Fibroblast of skin of abdomen (primary cell): ENCODE measurements at regions not wholly inside any gene's neighbourhood (a gene's known extent, or its start where the extent isn't known, plus 50 kb on each side); places are given as distances from the start of the nearest gene placed in this dataset.
"Not testable (repeated sequence)": the region's sequence is repeated elsewhere in the genome, so short reads cannot be mapped to it uniquely, and the experiment has no call there.

Source experiments
- DNase-seq: peaks from one replicate; pipeline ENCODE4 v3.0.0-alpha.2; 2013

DNA sequence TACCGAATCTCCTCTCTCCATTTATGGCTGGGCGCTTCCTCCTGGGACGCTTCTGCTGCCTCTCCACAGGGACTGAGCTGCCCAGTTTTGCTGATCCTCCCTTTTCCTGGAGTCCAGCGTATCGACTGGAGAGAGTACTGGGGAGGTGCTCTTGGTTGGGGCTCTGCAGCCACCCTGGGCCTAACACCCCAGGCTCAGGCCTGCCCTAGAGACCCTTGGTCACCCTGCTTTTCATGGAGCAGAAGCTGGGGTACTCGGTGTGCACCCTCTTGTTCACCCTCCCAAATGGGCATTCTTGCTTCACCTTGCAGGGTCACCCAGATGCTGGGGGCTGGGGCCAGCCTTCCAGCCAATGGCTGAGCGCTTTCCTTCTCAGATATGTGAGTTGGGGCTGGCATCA, 88.8 kb upstream of the RET start:
- DNase-seq = no peak

GRCh38 chr10:42988517-42989395, 88.1 kb upstream of the RET start:
- no peak for DNase-seq

DNA sequence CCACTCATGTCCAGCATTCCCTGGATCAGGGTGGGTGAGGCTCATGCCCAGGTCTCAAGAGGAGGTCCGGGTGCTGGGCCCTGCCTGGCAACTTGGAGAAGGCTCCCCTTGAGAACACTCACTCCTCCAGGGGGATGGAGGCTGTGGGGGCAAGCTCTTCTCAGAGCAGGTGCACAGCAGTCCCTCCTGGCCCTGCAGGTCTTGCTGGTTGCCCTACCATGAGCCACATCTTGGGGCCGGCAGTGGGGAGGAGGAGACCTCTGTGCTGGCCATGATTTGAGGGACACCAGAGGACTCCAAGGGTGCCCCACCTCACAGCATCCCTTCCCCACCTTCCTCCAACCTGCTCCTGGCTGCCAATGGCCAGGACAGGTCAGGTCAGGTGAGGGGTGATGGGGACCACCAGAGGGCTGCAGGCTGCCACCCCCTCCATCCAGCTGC, 87.4 kb upstream of the RET start:
- no peak for DNase-seq

- DNase-seq = no peak
Measured at GRCh38 chr10:42990016-42990720, 86.7 kb upstream of the RET start.

- DNase-seq = no peak
Measured at GRCh38 chr10:42990721-42991441, 86.0 kb upstream of the RET start.

DNA sequence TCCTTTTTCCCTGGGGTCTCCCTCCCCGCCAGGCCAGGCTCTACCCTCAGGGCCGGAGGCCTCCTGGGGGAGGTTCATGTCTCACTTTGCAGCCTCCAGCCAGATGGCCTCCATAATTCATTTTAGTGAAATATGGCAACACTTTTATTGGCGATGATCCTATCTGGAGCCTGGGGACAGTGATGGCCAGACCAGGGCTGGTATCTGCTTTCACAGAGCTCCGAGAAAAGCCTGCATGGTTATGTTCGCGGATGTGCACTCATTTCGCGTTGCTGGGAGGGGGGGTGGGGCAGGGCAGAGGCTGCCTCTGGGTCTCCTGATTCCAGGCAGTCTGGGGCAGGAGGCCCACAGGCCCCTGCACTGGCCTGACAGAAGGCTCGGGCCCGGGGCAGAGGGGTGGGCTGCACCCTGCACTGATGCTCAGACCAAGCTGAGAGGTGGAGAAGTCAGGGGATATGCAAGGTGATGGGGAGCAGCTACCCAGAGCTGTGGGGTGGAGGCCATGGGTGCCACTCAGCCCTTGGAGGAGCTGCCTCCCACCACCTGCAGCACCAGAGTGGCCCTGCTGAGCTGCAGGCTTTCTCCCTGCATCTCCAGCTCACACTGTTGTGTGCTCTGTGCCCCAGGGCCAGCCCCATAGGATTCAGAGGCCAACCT, 85.3 kb upstream of the RET start:
- no peak for DNase-seq

DNA sequence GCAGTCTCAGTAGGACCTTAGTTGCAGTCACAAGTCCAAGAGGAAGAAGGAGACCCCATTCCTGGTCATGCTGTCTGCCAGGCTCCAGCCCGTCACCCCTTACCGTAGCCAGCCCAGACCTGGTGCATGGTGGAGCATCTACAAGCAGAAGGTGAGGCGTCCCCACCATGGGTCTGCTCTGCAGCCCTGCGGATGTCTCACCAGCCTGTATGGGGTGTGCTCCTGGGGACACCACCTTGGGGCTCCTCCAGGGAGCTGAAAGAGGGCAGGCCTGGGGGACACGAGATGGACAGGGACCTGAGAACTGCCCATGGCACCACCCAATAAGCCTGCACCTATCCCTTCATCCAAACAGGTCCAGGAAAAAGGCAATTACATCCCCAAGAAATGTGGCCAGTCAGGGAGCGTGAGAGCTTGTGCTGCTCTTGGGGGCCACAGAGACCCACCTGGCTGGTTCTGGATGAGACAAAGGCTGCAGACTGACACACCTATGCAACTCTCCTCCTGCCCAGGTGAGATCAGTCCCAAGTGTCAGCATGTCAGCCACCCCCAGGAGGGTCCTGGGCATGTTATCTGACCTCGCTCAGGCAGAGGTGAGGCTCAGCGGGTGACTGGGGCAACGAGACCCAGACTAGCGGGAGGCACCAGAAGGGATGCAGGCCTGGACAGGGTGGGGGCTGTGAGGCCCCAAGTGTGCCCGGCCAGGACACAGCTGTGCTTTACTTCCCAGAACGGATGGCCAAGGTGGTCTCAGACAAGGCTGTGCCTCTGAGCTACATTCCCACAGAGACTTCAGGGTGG, 84.5 kb upstream of the RET start:
- DNase-seq = no peak

GRCh38 chr10:42992957-42993390, 83.9 kb upstream of the RET start:
- no peak for DNase-seq

DNA sequence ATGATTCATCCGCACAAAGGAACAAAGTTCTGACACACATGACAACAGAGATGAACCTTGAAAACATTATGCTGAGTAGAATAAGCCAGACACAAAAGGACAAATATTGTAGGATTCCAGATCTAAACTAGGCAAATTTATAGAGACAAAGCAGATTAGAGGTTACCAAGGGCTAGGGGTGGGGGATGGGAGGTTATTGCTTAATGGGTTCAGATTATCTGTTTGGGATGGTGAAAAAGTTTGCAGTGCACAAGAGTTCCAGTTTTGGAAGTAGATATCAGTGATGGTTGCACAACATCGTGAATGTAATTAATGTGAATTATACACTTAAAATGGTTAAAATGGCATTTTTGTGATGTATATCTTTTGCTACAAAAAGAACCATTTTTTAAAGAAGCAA, 82.0 kb upstream of the RET start:
- not testable (repeated sequence) for DNase-seq

DNA sequence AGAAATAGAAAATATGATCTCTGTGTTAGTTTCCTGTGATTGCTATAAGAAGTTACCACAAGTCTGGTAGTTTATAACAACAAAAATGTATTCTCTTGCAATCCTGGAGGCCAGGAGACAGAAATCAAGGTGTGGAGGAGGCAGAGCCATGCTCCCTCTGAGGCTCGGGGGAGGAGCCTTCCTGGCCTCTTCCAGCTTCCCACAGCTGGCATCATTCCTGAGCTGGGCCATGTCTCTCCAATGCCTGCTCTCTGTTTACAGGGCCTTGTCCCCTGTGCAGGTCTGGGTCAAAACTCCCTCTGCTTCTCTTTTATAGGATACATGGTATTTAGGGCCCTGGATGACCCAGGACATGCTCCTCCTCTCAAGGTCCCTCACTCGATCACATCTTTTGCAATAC, 81.3 kb upstream of the RET start:
- DNase-seq = no peak

DNA sequence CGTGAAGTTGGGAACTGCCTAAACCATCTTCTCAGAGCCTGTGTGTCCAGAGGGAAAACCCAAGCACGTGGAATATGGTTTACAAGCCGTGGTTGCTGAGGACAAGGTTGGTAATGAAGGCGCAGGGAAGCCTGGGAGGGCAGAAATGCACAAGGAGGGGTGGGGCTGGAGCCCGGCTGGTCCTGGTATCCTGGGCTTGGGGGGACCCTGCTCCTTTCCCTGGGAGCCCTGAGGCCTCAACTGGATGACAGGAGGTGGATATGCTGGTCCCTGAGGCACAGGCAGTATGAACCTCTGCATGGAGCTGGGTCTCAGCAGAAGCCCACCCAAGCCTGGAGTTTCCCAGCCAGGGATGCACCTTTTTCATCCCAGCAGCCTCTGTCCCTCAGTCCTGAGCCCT, 80.3 kb upstream of the RET start:
- no peak for DNase-seq

DNA sequence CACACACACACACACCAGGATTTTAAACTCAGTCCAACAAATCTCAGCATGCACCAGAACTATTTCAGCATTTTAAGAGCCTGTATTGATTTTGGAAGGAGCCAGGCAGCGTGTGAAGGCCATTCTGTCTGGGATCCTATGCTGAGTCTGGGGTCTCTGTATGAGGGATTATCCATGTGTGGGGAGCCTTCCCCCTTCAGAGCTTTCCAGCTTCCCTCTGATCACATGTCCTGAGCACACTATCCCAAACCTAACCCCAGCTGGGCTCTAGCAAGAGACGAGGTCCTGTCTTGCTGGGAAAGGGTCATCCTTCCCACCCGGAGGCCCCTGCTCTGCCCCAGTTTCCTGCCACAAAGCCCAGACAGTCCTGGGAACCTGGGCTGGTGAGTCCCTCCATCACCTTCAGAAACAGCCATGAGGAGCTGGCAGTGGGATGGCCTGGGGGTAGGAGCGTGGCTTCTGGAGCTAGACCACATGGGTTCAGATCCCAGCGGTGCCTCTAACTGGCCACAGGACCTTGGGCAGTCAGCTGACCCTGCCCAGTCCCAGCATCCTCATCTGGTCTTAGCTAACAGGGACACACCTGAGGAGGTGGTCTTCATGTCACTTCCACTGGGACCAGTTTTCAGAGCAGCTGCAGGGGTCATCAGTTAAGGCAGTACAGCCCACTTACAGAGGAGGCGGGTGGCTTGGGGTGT, 79.6 kb upstream of the RET start:
- no peak for DNase-seq

DNA sequence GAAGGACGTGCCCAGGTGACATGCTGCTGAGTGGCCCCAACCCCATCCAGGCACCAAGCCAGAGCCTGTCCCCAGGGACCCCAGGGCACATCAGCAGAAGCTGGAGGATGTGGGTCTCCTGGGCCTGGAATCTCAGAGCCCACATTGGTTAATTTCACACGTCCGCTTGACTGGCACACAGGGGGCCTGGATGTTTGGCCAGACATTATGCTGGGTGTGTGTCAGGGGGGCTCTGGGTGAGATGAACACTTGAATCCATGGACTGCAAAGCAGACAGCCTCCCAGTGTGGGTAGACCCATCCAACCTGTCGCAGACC, 79.1 kb upstream of the RET start:
- DNase-seq = no peak

GRCh38 chr10:42998481-42999384, 78.1 kb upstream of the RET start:
- DNase-seq = no peak

- no peak for DNase-seq
Measured at GRCh38 chr10:42999385-43000020, 77.4 kb upstream of the RET start.

DNA sequence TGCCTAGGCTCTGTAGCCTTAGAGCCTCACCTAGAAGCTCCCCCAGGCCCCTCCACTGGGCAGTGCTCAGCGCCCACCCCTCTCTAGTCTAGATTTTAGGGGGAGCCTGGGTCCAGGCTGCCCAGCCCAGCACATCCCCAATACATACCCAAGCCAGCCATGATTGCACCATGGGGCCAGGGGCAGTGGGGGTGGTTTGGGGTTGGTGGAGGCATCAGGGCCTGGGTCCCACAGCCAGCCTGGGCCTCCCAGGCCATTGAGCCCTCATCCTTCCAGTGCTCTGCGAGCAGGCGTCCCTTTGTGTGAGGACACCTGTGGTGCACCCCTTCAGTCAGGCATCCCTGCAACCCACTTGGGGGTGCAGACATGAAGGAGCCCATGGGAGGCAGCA, 76.9 kb upstream of the RET start:
- no peak for DNase-seq

DNA sequence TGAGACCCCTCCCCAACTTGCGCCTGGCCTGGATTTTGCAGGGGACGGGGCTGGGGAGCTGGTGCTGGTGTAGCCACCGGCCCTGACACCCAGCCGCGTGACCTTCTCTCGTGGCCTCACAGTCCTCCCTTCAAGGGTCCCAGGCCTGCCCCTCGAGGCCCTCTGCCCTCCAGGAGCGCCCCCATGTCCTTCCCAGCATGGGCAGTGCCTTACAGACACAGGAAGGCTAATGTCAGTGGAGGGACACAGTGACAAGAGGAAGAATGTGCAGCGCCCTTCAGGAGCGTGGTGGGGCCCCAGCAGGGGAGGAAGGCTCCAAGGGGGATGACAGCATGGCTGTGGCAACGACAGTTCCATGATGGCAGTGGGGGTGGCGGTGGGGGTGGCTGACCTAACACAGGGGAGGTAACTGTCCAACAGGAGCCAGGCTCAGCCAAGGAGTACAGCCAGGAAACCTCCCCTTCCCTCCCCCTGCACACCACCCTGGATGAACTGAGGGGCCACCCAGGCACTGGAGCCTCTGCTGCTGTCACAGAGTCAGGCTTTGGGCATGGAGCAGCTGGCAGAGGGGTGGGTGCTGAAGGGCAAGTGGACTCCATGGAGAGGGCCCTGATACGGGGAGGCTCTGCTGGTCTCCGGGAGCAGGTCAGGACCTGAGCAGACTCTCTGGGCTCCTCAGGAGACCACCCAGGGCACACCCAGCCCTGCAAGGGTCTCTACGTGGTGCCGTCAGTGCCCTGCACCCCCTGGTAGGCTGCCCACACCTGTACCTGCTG, 76.0 kb upstream of the RET start:
- no peak for DNase-seq

GRCh38 chr10:43001427-43001795, 75.5 kb upstream of the RET start:
- no peak for DNase-seq

DNA sequence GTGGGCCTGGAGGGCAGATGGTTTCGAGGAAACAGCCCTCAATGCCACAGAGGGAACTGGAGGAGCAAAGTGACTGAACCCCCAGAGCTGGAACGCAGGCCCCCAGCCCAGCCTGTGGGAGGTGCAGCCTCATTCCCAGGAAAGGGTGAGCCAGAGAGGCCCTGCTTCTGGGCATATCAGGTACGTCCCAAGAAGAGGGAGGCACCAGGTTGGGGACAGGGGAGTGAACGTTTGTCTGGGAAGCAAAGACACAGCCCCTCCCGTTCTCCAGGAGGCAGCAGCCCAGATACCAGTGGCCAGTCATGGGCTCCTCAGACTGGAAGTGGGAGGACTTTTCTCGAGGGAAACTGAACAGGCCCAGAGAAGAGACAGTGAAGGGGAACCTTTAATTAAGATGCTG, 74.3 kb upstream of the RET start:
- DNase-seq = no peak
